ENCODE measurements at regions not wholly inside any gene's neighbourhood (a gene's known extent, or its start where the extent isn't known, plus 50 kb on each side); places are given as distances from the start of the nearest gene placed in this dataset. TPM values are rescaled to one million over a fixed set of nuclear protein-coding genes. Genes with fewer than 3 reads are reported as not detected.

DNA sequence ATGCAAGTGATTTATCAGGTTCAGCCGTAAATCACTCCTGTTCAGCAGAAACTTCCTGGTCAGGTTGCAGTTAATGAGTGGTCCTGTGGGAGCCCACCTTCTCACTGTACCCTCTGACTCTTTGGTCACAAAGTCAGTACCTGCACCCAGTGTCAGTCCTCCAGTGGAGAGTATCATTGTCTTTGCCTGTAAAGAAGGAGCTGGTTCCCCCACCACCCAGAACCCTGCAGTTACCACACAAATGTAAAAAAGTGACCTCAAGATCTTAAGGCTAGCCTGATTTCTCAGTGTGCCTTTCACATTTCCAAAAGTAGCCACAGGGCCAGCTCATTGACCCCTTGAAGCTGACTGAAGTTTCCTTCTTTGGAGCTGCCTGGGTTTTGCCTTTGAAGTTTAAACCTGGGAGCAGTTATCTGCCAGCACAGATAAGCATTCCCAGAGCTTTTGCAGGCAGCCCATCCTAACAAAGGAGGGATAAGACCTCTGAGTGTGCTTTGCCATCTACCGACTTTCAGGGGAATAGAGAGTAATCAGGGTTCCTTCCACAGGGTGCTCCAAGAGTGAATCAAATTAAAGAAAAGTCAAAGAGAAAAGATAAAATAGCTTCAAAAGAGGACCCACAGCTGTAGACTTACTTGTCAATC lies 725.2 kb downstream of the CPS1 start:
- no peak for TF ChIP-seq POLR2A (IDR thresholded peaks at IDR 0.05)
- TF ChIP-seq, protein P1, sequence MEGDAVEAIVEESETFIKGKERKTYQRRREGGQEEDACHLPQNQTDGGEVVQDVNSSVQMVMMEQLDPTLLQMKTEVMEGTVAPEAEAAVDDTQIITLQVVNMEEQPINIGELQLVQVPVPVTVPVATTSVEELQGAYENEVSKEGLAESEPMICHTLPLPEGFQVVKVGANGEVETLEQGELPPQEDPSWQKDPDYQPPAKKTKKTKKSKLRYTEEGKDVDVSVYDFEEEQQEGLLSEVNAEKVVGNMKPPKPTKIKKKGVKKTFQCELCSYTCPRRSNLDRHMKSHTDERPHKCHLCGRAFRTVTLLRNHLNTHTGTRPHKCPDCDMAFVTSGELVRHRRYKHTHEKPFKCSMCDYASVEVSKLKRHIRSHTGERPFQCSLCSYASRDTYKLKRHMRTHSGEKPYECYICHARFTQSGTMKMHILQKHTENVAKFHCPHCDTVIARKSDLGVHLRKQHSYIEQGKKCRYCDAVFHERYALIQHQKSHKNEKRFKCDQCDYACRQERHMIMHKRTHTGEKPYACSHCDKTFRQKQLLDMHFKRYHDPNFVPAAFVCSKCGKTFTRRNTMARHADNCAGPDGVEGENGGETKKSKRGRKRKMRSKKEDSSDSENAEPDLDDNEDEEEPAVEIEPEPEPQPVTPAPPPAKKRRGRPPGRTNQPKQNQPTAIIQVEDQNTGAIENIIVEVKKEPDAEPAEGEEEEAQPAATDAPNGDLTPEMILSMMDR (IDR thresholded peaks at IDR 0.05): no peak
- intact Hi-C loops (cut with DNase I): no loop called here
- Histone ChIP-seq H3K4me3 (no peak overlapping the region), H3K9me3 (no peaks in the 10 kb centered on the region), H3K4me1 (no peaks in the 10 kb centered on the region), H3K27ac (no peak overlapping the region), H3K27me3 (no peaks in the 10 kb centered on the region), H3K36me3 (replicated peaks in 1 of 2; ENCODE audit: insufficient read depth in 1 of 2, low read depth in 2 of 2) (no peaks in the 10 kb centered on the region)
- ATAC-seq (no peak), DNase-seq (no peak)
- WGBS, 2 donors: 18 to 26% methylated on average over 2 of the region's 2 CpGs

GRCh38 chr2:211302676-211303075 lies 746.3 kb downstream of the CPS1 start:
- no peaks in the 10 kb centered on the region for H3K27me3 ChIP-seq
- WGBS, 2 donors: 48 to 49% methylated on average over 4 of the region's 4 CpGs

GRCh38 chr2:211306929-211307328 lies 750.5 kb downstream of the CPS1 start:
- Histone ChIP-seq H3K4me1 (no peaks in the 10 kb centered on the region), H3K9me3 (no peaks in the 10 kb centered on the region), H3K27ac (no peak overlapping the region), H3K36me3 (replicated peaks in 1 of 2; ENCODE audit: insufficient read depth in 1 of 2, low read depth in 2 of 2) (no peaks in the 10 kb centered on the region), H3K27me3 (no peaks in the 10 kb centered on the region), H3K4me3 (no peak overlapping the region)
- ATAC-seq (no peak), DNase-seq (no peak)
- TF ChIP-seq, protein P1 (IDR thresholded peaks at IDR 0.05): no peak
- TF ChIP-seq POLR2A (IDR thresholded peaks at IDR 0.05): no peak
- WGBS, 2 donors: 36 to 39% methylated on average over 3 of the region's 3 CpGs
- intact Hi-C loops (cut with DNase I): no loop called here

More at GRCh38 chr2:211302676-211303075, 746.3 kb downstream of the CPS1 start:
- DNase-seq (no peak), ATAC-seq (no peak)
- no peak overlapping the region for H3K4me3 ChIP-seq
- H3K9me3 ChIP-seq: no peaks in the 10 kb centered on the region
- H3K36me3 ChIP-seq (replicated peaks in 1 of 2; ENCODE audit: insufficient read depth in 1 of 2, low read depth in 2 of 2): no peaks in the 10 kb centered on the region
- no peak for TF ChIP-seq POLR2A (IDR thresholded peaks at IDR 0.05)
- TF ChIP-seq, protein P1 (IDR thresholded peaks at IDR 0.05): no peak
- intact Hi-C loops (cut with DNase I): no loop called here
- H3K4me1 ChIP-seq: no peaks in the 10 kb centered on the region
- H3K27ac ChIP-seq: no peak overlapping the region

Small RNA genes lying in the stretch of these regions (small RNA-seq; reads per million reads assigned to genes)
- not detected for gene AC013404.1

All from body of pancreas (tissue), 4 donors.